ENCODE measurements at regions not wholly inside any gene's neighbourhood (a gene's known extent, or its start where the extent isn't known, plus 50 kb on each side); places are given as distances from the start of the nearest gene placed in this dataset.

- TF ChIP-seq, protein P1, sequence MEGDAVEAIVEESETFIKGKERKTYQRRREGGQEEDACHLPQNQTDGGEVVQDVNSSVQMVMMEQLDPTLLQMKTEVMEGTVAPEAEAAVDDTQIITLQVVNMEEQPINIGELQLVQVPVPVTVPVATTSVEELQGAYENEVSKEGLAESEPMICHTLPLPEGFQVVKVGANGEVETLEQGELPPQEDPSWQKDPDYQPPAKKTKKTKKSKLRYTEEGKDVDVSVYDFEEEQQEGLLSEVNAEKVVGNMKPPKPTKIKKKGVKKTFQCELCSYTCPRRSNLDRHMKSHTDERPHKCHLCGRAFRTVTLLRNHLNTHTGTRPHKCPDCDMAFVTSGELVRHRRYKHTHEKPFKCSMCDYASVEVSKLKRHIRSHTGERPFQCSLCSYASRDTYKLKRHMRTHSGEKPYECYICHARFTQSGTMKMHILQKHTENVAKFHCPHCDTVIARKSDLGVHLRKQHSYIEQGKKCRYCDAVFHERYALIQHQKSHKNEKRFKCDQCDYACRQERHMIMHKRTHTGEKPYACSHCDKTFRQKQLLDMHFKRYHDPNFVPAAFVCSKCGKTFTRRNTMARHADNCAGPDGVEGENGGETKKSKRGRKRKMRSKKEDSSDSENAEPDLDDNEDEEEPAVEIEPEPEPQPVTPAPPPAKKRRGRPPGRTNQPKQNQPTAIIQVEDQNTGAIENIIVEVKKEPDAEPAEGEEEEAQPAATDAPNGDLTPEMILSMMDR (conservative IDR thresholded peaks at IDR 0.05 in 1 of 2, IDR thresholded peaks at IDR 0.05 in 1 of 2; ENCODE audit: low read depth in 1 of 2, low read length in 2 of 2), result no peak
- no peak for TF ChIP-seq EZH2 (IDR thresholded peaks at IDR 0.05; ENCODE audit: low read length, missing control alignments)
Observed at GRCh38 chr12:107374161-107374840, 281.0 kb upstream of the CRY1 start.

Measured in fibroblast of lung (primary cell).